ENCODE measurements at regions not wholly inside any gene's neighbourhood (a gene's known extent, or its start where the extent isn't known, plus 50 kb on each side); places are given as distances from the start of the nearest gene placed in this dataset.

DNA sequence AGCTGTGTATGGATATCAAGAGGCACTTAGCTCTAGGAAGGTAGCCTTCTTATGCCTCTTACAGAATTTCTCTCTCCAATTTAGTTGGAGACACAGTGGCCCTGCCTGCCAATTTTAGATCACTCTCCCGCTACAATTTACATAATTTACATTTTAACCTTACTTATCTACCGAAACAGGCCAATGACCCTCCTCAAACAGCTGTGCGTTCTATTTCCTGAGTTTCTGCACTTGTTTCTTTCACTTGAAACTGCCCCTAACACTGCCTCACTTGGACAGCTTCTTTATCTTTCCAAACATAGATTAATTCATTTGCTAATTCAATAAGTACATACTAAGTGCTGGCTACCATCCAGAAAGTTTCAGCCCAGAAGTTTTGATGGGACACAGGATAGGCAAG, 52.9 kb upstream of the HDDC2 start:
- no peaks in the 10 kb centered on the region for H3K9me3 Mint-ChIP-seq
- no peaks in the 10 kb centered on the region for H3K36me3 Mint-ChIP-seq
- DNase-seq, result no peak
- H3K27ac Mint-ChIP-seq, result no peak overlapping the region
- H3K27me3 Mint-ChIP-seq (ENCODE audit: low read depth in 3 of 3), result peaks cover 0 to 5% (median 3%) of the 10 kb centered on the region in 3 donors
- no peaks in the 10 kb centered on the region for H3K4me1 Mint-ChIP-seq
- no peak overlapping the region for H3K4me3 Mint-ChIP-seq

DNA sequence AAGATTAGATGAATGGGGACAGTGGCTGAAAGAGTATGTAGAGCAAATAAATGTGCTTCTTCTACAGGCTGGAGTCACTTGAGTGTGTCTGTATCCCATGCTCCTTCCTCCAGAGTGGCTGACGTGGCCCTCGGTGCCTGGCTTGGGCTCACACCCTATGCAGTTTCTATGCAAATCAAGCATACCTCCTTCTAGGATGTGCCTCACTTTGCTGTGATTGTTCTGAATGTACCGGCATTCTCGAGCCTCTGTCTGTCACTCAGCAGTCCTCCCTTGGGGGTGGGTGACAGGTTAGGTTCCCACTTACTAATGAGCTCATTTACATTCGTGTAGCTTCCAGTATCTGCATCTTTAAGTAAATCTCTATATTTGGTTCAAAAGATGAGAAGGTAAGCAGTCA, 55.1 kb upstream of the HDDC2 start:
- no peaks in the 10 kb centered on the region for H3K9me3 Mint-ChIP-seq
- H3K4me1 Mint-ChIP-seq, result no peaks in the 10 kb centered on the region
- DNase-seq, result no peak
- no peak overlapping the region for H3K27ac Mint-ChIP-seq
- H3K27me3 Mint-ChIP-seq (ENCODE audit: low read depth in 3 of 3), result peaks cover 4 to 13% (median 8%) of the 10 kb centered on the region in 3 donors
- H3K4me3 Mint-ChIP-seq, result no peak overlapping the region
- no peaks in the 10 kb centered on the region for H3K36me3 Mint-ChIP-seq

DNA sequence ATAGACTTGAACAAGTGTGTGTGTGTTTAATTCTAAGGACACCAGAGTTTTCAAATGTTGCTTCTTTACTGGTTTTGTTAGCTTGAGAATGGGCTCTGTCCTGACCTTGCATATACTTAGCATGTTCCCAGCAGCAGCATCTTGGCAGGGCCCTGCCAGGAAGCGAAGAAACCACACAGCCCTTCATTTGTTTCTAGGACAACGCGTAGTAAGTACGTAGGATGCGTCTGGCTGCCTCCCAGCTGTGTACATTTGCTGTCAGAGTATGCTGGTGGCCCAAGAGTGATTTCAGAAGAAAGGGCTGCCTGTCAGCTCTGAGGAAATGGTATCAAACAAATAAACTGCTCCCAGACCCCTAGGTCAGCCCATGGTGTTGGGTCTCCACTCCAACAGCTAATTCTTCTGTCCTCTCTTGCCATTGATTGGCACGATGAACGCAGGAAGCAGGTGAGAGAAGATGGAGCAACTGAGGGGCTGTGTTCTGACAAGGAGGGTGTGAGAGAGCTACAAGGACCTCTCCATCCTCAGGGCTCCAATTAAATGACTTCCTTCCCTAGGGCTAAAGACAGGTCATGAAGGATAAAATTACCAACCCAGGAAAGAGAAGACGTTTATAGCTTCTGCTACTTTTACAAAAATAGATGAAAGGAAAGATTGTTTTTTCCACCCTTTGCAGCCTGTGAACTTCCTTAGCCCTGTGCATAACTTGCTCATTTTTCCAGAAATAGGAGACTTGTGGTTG, 55.9 kb upstream of the HDDC2 start:
- Mint-ChIP-seq H3K27me3 (ENCODE audit: low read depth in 3 of 3) (peaks cover 4 to 20% (median 8%) of the 10 kb centered on the region in 3 donors), H3K36me3 (no peaks in the 10 kb centered on the region), H3K27ac (no peak overlapping the region), H3K4me1 (peaks cover 0 to 3% of the 10 kb centered on the region in 2 donors), H3K9me3 (peaks cover 0 to 5% (median 0%) of the 10 kb centered on the region in 6 donors), H3K4me3 (no peak overlapping the region)
- DNase-seq, result no peak

DNA sequence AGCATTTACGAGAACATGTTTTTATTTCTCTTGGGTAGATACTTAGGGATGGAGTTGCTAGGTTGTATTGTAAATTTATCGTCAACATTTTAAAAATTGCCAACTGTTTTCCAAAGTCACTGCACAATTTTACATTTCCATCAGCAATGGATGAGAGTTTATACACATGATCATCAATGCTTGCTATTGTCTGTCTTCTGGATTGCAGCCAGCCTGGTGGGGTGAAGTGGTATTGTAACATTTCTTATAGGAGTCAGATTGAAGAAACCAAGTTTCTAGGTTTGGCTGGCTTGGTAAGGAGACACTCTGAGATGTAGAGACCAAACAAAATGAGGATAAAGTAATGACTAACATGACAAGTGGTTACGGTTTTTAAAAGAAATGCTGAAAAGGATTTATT, 57.1 kb upstream of the HDDC2 start:
- no peaks in the 10 kb centered on the region for H3K36me3 Mint-ChIP-seq
- H3K4me3 Mint-ChIP-seq, result no peak overlapping the region
- peaks cover 0 to 6% (median 0%) of the 10 kb centered on the region in 6 donors for H3K9me3 Mint-ChIP-seq
- DNase-seq, result no peak
- no peak overlapping the region for H3K27ac Mint-ChIP-seq
- H3K4me1 Mint-ChIP-seq, result peaks cover 0 to 8% of the 10 kb centered on the region in 2 donors
- peaks cover 7 to 27% (median 8%) of the 10 kb centered on the region in 3 donors for H3K27me3 Mint-ChIP-seq (ENCODE audit: low read depth in 3 of 3)

DNA sequence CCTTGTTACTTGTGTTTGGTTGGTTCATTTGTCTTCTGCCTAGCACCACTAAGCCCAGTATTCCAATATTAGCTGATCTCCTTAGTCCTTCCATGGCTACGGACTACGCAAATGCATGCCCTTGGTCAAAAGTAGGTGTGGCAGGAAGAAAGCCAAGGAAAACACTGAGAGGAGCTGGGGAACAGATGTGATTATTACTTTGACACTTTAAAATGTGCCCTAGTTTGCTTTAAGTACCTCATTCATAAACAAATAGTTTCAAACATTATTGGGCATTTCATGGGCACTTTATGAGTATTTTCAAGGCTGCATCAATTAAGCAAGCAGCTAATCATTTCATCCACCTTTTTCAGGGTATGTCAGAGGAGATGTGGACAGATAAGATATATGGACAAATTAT, 60.1 kb upstream of the HDDC2 start:
- Mint-ChIP-seq H3K36me3 (no peaks in the 10 kb centered on the region), H3K27me3 (ENCODE audit: low read depth in 3 of 3) (peaks cover 10 to 40% (median 13%) of the 10 kb centered on the region in 3 donors), H3K4me1 (peaks cover 0 to 8% of the 10 kb centered on the region in 2 donors), H3K4me3 (no peak overlapping the region), H3K9me3 (peaks cover 0 to 6% (median 0%) of the 10 kb centered on the region in 6 donors), H3K27ac (no peak overlapping the region)
- DNase-seq, result no peak

DNA sequence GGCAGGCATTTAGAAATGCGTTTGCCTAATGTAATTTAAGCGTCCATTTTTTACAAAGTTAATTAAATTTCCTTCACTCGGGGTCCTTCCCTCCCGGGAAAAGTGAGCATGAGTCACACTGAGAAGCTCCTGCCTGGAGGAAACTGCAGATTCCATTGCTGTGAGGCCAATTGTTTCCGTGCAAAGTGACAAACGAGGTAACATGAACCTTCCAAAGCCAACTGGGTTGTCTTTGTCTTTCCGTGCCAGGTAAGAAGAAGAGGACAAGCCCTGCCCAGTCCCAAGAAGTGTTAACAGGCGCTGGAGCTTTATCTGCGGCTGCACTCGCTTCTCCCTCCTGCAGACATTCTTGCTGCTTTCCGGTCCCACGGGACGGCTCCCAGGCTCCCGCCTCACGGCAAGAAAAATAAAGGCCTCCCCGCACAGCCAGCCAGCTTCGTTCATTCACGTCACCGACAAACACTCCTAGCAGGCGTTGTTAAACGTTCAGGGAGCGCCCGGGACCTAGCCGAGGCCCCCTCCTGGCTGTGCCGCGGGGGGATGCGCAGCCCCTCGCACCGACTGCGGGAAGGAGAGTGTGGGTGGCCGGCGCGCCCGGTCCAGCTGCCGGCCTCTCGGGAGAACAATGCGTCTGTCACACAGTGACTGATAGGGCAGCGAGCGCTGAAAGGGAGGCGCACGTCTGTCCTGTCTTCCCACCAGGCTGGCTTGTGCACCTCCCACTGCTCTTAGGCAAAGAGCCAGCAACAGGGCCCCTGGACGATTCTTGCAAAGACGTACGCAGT, 61.5 kb upstream of the HDDC2 start:
- DNase-seq, result no peak
- H3K36me3 Mint-ChIP-seq, result no peaks in the 10 kb centered on the region
- H3K9me3 Mint-ChIP-seq, result peaks cover 0 to 6% (median 0%) of the 10 kb centered on the region in 6 donors
- H3K4me1 Mint-ChIP-seq, result peaks cover 0 to 8% of the 10 kb centered on the region in 2 donors
- H3K27ac Mint-ChIP-seq, result no peak overlapping the region
- peaks cover 10 to 39% (median 15%) of the 10 kb centered on the region in 3 donors for H3K27me3 Mint-ChIP-seq (ENCODE audit: low read depth in 3 of 3)
- H3K4me3 Mint-ChIP-seq, result no peak overlapping the region

DNA sequence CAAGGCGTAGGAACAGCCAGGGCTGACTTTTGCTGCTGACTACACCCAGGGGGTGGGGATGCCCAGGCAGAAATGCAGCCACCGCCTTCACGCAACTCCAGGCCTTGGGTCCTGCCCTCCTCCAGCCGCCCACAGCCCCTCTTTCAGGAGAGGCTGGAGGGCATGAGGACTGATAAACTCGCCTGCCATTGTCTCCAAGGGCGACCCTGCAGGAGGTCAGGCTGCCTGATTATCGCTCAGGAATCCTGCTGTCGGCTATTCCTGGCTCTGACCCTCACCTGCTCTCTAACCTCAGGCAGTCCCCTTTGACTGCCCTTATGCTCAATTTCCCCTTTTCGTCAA, 62.0 kb upstream of the HDDC2 start:
- Mint-ChIP-seq H3K27ac (no peak overlapping the region), H3K36me3 (no peaks in the 10 kb centered on the region), H3K4me3 (peak overlapping the region in 1 of 5 donors; percentile 11), H3K27me3 (ENCODE audit: low read depth in 3 of 3) (peaks cover 7 to 37% (median 15%) of the 10 kb centered on the region in 3 donors), H3K9me3 (peaks cover 0 to 6% (median 0%) of the 10 kb centered on the region in 6 donors), H3K4me1 (peaks cover 0 to 8% of the 10 kb centered on the region in 2 donors)
- no peak for DNase-seq

DNA sequence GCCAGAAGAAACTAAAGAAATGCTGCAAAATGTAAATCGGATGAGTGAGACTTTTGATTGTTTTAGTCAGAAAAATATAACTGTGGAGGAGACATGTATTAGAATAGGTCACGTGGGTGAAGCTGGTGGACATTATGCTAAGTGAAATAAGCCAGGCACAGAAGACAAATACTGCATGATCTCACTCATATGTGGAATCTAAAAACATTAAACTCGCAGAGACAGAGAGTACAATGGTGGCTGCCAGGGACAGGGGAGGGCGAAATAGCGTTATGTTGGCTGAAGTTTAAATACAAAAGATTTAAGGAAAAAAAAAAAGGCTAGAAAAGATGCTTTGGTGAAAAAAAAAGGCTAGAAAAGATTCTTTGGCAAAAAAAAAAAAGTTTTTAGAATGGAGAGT, 63.5 kb upstream of the HDDC2 start:
- H3K27me3 Mint-ChIP-seq (ENCODE audit: low read depth in 3 of 3), result peaks cover 5 to 37% (median 15%) of the 10 kb centered on the region in 3 donors
- DNase-seq, result no peak
- peaks cover 0 to 6% (median 0%) of the 10 kb centered on the region in 6 donors for H3K9me3 Mint-ChIP-seq
- H3K4me1 Mint-ChIP-seq, result peaks cover 0 to 8% of the 10 kb centered on the region in 2 donors
- no peak overlapping the region for H3K27ac Mint-ChIP-seq
- H3K4me3 Mint-ChIP-seq, result no peak overlapping the region
- no peaks in the 10 kb centered on the region for H3K36me3 Mint-ChIP-seq

DNA sequence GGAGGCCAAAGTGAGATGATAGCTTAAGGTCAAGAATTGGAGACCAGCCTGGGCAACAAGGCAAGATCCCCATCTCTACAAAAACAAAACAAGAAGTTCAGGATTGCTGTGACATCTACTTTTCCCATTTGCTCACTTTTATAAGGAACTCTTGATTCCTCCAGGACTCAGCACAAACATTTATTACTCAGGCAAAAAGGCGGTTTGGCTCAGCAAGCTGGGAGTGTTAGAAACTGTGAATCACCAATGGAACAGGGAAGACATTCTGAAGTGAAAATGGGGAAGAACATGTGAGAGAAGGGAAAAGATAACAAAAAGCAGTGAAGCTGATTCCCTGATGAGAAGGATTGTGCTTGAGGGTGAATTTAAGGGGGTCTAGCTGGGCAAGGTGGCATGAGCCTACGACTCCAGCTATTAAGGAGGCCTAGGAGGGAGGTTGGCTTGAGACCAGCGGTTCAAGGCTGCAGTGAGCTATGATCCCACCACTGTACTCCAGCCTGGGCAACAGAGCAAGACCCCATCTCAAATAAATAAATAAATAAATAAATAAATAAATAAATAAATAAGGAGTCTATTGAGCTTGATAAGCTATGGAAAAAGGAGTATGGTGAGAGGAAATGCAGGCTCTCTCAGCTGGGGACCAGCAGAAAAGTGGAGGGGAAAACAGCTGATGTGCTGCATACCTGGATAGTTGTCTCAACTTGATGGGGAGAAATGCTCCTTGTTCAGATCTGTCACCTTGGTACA, 65.4 kb upstream of the HDDC2 start:
- no peaks in the 10 kb centered on the region for H3K36me3 Mint-ChIP-seq
- no peak overlapping the region for H3K27ac Mint-ChIP-seq
- no peak for DNase-seq
- H3K4me3 Mint-ChIP-seq, result no peak overlapping the region
- H3K27me3 Mint-ChIP-seq (ENCODE audit: low read depth in 3 of 3), result peaks cover 2 to 25% (median 15%) of the 10 kb centered on the region in 3 donors
- H3K9me3 Mint-ChIP-seq, result peaks cover 0 to 6% (median 0%) of the 10 kb centered on the region in 6 donors
- H3K4me1 Mint-ChIP-seq, result peaks cover 0 to 8% of the 10 kb centered on the region in 2 donors

DNA sequence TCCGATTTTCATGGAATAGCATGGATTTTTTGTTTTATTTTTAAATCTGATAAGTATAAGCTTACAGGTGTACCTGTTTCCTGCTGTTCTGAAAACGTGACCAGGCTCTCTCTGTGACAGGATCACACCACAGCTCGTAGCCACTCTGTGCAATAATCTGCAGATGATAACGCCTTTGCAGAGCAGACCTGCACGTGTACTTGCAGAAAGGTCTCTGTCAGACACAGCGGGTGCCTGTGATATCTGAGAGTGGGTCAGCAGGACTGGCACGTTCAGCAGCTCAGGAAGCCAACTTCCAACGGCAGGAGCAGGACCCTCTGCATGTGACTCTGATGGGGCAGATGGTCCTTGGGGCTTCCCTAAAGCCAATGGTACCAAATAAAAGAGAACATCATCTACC, 68.6 kb upstream of the HDDC2 start:
- Mint-ChIP-seq H3K36me3 (no peaks in the 10 kb centered on the region), H3K4me3 (no peak overlapping the region), H3K9me3 (no peaks in the 10 kb centered on the region), H3K4me1 (no peaks in the 10 kb centered on the region), H3K27ac (no peak overlapping the region), H3K27me3 (ENCODE audit: low read depth in 3 of 3) (peaks cover 6 to 8% (median 8%) of the 10 kb centered on the region in 3 donors)
- DNase-seq, result no peak

DNA sequence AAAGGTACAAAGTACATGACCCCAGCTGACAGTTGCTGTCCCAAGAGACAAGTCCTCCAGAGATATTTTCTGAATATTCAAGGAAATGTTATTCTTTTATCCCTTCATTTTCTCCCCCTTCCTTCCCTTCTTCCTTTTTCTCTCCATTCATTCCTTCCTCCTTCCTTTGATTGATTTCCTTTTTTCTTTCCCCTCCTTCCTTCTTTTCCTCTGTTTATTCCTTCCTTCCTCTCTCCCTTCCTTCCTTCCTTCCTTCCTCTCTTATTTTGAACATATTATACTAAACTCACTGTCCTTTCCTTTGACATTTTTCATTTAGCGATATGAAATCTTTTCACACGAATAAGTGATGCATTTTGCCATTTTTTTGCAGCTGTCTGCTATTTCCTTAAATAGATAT, 73.2 kb upstream of the HDDC2 start:
- no peaks in the 10 kb centered on the region for H3K36me3 Mint-ChIP-seq
- no peak for DNase-seq
- H3K4me1 Mint-ChIP-seq, result no peaks in the 10 kb centered on the region
- peaks cover 0 to 4% (median 0%) of the 10 kb centered on the region in 6 donors for H3K9me3 Mint-ChIP-seq
- peaks cover 6 to 12% (median 7%) of the 10 kb centered on the region in 3 donors for H3K27me3 Mint-ChIP-seq (ENCODE audit: low read depth in 3 of 3)
- no peak overlapping the region for H3K27ac Mint-ChIP-seq
- H3K4me3 Mint-ChIP-seq, result no peak overlapping the region

DNA sequence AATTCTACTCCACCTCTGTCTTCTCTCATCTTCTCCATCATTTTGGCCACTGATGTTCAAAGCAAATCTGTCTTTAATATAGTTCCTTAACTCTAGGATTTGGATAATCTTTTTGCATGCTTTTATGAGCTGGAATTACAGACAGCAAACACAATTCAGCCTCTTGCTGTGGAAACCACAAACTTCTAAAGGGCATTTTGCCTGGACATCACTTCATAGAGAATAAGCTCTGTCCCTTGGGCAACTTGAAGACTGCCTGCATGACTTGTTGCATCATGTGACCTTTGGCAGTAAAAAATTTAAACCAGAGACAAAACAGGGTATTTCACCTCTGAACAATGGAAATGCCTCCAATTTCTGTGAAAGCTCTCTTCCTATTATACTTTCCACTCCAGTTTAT, 74.1 kb upstream of the HDDC2 start:
- Mint-ChIP-seq H3K27ac (no peak overlapping the region), H3K36me3 (no peaks in the 10 kb centered on the region), H3K4me3 (no peak overlapping the region), H3K27me3 (ENCODE audit: low read depth in 3 of 3) (peaks cover 6 to 12% (median 6%) of the 10 kb centered on the region in 3 donors), H3K9me3 (peaks cover 0 to 4% (median 0%) of the 10 kb centered on the region in 6 donors), H3K4me1 (no peaks in the 10 kb centered on the region)
- DNase-seq, result no peak

DNA sequence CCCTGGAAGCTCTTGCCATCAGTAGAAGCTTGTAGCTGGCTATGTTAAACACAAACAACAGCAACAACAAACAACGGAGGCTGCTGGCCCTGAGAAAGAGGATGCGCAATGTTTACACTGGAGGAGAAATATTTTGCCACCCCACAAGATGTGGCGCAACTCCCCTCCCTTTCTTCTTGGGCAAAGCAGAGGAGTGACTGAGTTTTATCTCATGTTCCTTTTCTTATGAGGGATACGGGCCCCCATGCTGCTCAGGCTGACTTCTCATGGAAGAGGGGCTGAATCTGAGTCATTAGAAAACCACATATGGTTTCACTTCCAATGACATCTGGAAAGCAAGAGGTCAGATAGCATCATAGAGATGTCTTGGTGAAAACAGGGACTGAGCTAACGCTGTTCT, 75.9 kb upstream of the HDDC2 start:
- Mint-ChIP-seq H3K27ac (no peak overlapping the region), H3K36me3 (no peaks in the 10 kb centered on the region), H3K9me3 (peaks cover 0 to 4% (median 0%) of the 10 kb centered on the region in 6 donors), H3K4me3 (no peak overlapping the region), H3K27me3 (ENCODE audit: low read depth in 3 of 3) (peaks cover 6 to 12% (median 8%) of the 10 kb centered on the region in 3 donors), H3K4me1 (no peaks in the 10 kb centered on the region)
- DNase-seq, result no peak

DNA sequence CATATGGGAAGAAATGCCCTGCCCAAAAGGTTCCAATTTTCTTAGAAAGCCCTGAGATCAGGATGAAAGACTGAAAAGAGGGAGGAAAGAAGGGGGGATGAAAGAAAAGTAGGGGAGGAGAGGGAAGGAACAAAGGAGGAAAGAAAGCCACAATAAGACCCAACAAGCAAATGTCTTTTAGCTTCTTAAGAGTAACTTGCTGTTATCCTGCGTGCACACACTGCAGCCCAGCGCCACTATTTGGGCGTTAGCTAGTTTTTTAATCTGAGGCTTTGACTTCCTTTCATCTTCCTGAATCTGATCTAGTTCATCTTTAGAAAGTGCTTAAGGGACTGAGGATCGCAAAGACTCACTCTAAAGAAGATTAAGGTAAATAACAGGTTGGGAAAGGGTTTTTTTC, 77.4 kb upstream of the HDDC2 start:
- Mint-ChIP-seq H3K36me3 (no peaks in the 10 kb centered on the region), H3K27me3 (ENCODE audit: low read depth in 3 of 3) (peaks cover 4 to 15% (median 8%) of the 10 kb centered on the region in 3 donors), H3K4me3 (no peak overlapping the region), H3K9me3 (peaks cover 0 to 4% (median 0%) of the 10 kb centered on the region in 6 donors), H3K4me1 (no peaks in the 10 kb centered on the region), H3K27ac (no peak overlapping the region)
- DNase-seq, result no peak
